ENCODE measurements at regions not wholly inside any gene's neighbourhood (a gene's known extent, or its start where the extent isn't known, plus 50 kb on each side); places are given as distances from the start of the nearest gene placed in this dataset.
A peak's percentile ranks its signal among the peaks of the same experiment; 100 is the strongest.

DNA sequence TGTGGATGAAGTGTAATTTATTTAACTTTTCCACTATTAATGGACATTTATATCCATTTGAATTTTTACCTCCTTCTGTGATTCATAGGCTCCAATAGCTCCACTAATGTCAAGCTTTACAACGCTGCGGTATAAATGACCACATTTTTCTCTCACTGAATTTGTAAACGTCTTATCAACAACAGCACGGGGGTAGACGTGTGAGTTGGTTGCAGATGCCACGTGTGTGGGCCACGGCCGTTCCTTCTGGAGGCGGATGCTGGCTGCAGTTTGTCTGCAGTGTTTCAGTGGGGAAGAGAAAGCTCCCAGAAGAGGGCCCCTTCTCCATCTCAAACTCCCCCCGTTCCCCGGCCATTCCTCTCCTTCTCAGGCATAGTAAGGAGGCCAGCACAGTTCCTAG lies 68.2 kb upstream of the XYLT1 start:
- H3K36me3 Mint-ChIP-seq (ENCODE audit: insufficient read depth): no peaks in the 10 kb centered on the region
- no peaks in the 10 kb centered on the region for H3K4me1 Mint-ChIP-seq
- H3K27ac Mint-ChIP-seq (ENCODE audit: low read depth): no peak overlapping the region
- no peaks in the 10 kb centered on the region for H3K9me3 Mint-ChIP-seq
- DNase-seq (ENCODE audit: low spot score in 2 of 2) (no peak), ATAC-seq (replicated peaks; ENCODE audit: extremely low read depth, poor library complexity, severe bottlenecking) (no peak)
- H3K4me3 Mint-ChIP-seq: no peak overlapping the region
- H3K27me3 Mint-ChIP-seq: peaks cover 64% of the 10 kb centered on the region

- H3K4me1 Mint-ChIP-seq: peaks cover 14% of the 10 kb centered on the region
- ATAC-seq (replicated peaks; ENCODE audit: extremely low read depth, poor library complexity, severe bottlenecking) (no peak), DNase-seq (ENCODE audit: low spot score in 2 of 2) (no peak)
- peaks cover 26% of the 10 kb centered on the region for H3K27me3 Mint-ChIP-seq
- no peak overlapping the region for H3K4me3 Mint-ChIP-seq
- H3K36me3 Mint-ChIP-seq (ENCODE audit: insufficient read depth): no peaks in the 10 kb centered on the region
- H3K9me3 Mint-ChIP-seq: no peaks in the 10 kb centered on the region
- H3K27ac Mint-ChIP-seq (ENCODE audit: low read depth): no peak overlapping the region
Measured at GRCh38 chr16:17532338-17532995, 61.7 kb upstream of the XYLT1 start.

DNA sequence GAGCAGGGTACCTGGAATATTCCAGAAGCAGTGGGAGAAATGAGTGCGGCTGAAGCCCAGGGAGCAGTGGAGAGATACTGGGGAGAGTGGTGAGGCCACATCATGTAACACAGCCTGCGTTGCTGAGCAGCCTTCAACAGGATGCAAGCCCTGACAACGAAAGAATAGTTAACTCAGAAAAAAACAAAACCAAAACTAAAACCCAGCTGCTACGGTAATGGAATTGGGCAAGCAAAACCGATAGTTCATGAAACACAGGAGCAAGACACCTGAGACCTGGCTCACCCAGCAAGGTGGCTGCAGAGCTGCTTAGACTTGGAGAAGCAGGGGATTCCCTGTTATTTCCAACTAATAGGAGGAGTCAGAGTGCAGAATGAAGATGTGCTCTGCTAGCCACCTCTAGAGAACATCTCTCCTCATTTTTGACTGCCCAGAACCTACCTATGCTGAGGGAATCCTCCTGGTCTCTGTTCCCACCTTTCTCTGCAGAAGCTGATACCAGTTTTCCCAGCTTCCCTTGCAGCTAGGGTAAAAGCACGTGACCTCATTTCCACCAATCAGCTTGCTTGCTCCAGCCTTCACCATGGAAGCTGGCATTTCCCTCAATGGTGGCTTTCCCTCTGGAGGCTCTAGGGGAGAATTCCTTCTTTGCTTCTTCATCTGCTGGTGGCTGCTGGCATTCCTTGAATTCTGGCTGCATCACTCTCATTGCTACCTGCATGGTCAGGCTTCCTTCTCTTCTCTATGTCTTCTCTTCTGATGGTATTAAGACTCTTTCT lies 59.4 kb upstream of the XYLT1 start:
- peak; percentile 88 for ATAC-seq (replicated peaks; ENCODE audit: extremely low read depth, poor library complexity, severe bottlenecking)

GRCh38 chr16:17526956-17527937 lies 56.5 kb upstream of the XYLT1 start:
- Mint-ChIP-seq H3K27ac (ENCODE audit: low read depth) (no peak overlapping the region), H3K9me3 (no peaks in the 10 kb centered on the region), H3K27me3 (peaks cover 5% of the 10 kb centered on the region), H3K4me3 (no peak overlapping the region), H3K4me1 (peaks cover 14% of the 10 kb centered on the region), H3K36me3 (ENCODE audit: insufficient read depth) (no peaks in the 10 kb centered on the region)
- DNase-seq (ENCODE audit: low spot score in 2 of 2): no peak
- no peak for ATAC-seq (replicated peaks; ENCODE audit: extremely low read depth, poor library complexity, severe bottlenecking)

More for the DNA sequence above, 59.4 kb upstream of the XYLT1 start:
- Mint-ChIP-seq H3K4me1 (peaks cover 14% of the 10 kb centered on the region), H3K9me3 (no peaks in the 10 kb centered on the region), H3K27me3 (peaks cover 3% of the 10 kb centered on the region), H3K4me3 (peak overlapping the region; percentile 80), H3K27ac (ENCODE audit: low read depth) (peak overlapping the region; percentile 73), H3K36me3 (ENCODE audit: insufficient read depth) (no peaks in the 10 kb centered on the region)
- peak in 1 of 2 donors; percentile 12 for DNase-seq (ENCODE audit: low spot score in 2 of 2)

- peaks cover 3% of the 10 kb centered on the region for H3K4me1 Mint-ChIP-seq
- no peak overlapping the region for H3K27ac Mint-ChIP-seq (ENCODE audit: low read depth)
- peaks cover 1% of the 10 kb centered on the region for H3K36me3 Mint-ChIP-seq (ENCODE audit: insufficient read depth)
- H3K27me3 Mint-ChIP-seq: peaks cover 18% of the 10 kb centered on the region
- no peaks in the 10 kb centered on the region for H3K9me3 Mint-ChIP-seq
- ATAC-seq (replicated peaks; ENCODE audit: extremely low read depth, poor library complexity, severe bottlenecking) (no peak), DNase-seq (ENCODE audit: low spot score in 2 of 2) (no peak)
- no peak overlapping the region for H3K4me3 Mint-ChIP-seq
Measured at GRCh38 chr16:17524656-17525055, 53.9 kb upstream of the XYLT1 start.

GRCh38 chr16:17520561-17520960 lies 49.8 kb upstream of the XYLT1 start:
- ATAC-seq (replicated peaks; ENCODE audit: extremely low read depth, poor library complexity, severe bottlenecking) (no peak), DNase-seq (ENCODE audit: low spot score in 2 of 2) (no peak)
- no peak overlapping the region for H3K4me3 Mint-ChIP-seq
- H3K9me3 Mint-ChIP-seq: no peaks in the 10 kb centered on the region
- no peak overlapping the region for H3K27ac Mint-ChIP-seq (ENCODE audit: low read depth)
- peaks cover 44% of the 10 kb centered on the region for H3K27me3 Mint-ChIP-seq
- H3K4me1 Mint-ChIP-seq: no peaks in the 10 kb centered on the region
- H3K36me3 Mint-ChIP-seq (ENCODE audit: insufficient read depth): peaks cover 1% of the 10 kb centered on the region

Data from central memory CD8-positive, alpha-beta T cell (primary cell).